Coronary artery (tissue), 2 donors: ENCODE measurements at regions not wholly inside any gene's neighbourhood (a gene's known extent, or its start where the extent isn't known, plus 50 kb on each side); places are given as distances from the start of the nearest gene placed in this dataset.
A peak's percentile ranks its signal among the peaks of the same experiment; 100 is the strongest.

ENCODE experiments used
- DNase-seq: peaks from one replicate; pipeline ENCODE4 v3.0.0-alpha.2; 2017; ENCODE audit warnings: low spot score
- H3K27ac ChIP-seq, 2 donors: fragments of 200-600 bp; sonication (generic); one replicate each; pipeline ENCODE4 v1.5.1; 2016 to 2019
- H3K4me3 ChIP-seq: fragments of 200-600 bp; sonication (generic); 2 replicates; pipeline ENCODE4 v1.5.1; 2016; ENCODE audit warnings: mild to moderate bottlenecking, moderate library complexity
- TF ChIP-seq, protein P1 (sequence below): fragments of 200-600 bp; sonication (generic); IDR thresholded peaks from one replicate; pipeline ENCODE4 v1.5.1; 2019; ENCODE audit warnings: antibody characterized with exemption

DNA sequence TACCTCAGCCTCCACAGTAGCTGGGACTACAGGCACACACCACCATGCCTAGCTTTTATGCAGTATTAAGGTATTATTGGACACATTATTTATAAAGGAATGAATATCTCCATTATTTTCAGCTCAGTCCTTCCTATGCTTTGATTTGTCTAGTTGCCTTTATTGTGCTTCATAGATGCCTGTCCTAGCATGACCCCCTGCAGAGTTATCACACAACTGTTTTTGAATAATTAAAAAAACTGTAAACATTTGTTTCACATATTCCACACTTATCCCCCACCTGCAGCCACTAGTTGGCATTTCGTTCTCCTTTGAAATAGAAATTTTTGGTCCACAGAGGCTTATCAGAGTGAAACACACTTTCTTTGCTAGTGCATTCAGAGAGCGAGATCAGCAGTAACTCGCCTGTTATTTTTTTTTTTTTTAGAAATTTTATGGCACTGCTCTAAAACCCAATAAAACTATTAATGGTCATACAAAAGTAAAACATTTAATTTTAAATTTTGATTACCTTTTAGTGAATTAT, 151.8 kb upstream of the RASA1 start:
- DNase-seq = no peak
- TF ChIP-seq, protein P1, sequence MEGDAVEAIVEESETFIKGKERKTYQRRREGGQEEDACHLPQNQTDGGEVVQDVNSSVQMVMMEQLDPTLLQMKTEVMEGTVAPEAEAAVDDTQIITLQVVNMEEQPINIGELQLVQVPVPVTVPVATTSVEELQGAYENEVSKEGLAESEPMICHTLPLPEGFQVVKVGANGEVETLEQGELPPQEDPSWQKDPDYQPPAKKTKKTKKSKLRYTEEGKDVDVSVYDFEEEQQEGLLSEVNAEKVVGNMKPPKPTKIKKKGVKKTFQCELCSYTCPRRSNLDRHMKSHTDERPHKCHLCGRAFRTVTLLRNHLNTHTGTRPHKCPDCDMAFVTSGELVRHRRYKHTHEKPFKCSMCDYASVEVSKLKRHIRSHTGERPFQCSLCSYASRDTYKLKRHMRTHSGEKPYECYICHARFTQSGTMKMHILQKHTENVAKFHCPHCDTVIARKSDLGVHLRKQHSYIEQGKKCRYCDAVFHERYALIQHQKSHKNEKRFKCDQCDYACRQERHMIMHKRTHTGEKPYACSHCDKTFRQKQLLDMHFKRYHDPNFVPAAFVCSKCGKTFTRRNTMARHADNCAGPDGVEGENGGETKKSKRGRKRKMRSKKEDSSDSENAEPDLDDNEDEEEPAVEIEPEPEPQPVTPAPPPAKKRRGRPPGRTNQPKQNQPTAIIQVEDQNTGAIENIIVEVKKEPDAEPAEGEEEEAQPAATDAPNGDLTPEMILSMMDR = no peak
- Histone ChIP-seq H3K27ac (no peak overlapping the region), H3K4me3 (no peak overlapping the region)

DNA sequence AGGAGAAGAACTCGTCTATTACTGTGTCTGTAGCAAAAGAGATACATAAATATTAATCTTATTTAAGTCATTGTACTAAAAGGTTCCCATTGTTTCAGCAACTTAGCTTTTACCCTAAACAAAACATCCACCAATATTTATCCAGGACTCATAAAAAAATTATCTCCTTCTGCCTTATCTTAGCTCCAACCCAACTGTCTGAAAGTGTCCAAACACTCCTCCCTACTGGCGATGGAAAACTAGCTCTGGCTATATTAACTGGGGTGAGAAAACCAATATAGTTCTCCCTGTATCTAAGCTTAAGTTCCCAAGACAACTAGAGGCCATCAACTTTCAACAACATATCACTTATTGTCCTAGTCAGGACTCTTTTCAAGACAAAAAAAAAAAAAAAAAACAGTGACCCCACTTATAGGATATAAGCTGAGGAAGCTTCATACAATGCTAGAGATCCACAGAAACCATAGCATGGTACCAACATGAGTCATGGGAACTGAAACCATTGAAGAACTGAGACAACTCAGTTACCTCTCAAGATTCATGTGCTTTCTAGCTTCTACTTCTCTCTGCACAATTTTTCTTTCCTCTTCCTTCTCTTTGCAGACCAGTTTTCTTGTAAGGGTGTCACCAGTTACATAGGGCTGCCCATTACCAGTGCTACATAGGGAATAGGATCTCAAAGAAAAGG, 150.7 kb upstream of the RASA1 start:
- DNase-seq = no peak
- Histone ChIP-seq H3K27ac (no peak overlapping the region), H3K4me3 (no peak overlapping the region)
- TF ChIP-seq, protein P1 = no peak

DNA sequence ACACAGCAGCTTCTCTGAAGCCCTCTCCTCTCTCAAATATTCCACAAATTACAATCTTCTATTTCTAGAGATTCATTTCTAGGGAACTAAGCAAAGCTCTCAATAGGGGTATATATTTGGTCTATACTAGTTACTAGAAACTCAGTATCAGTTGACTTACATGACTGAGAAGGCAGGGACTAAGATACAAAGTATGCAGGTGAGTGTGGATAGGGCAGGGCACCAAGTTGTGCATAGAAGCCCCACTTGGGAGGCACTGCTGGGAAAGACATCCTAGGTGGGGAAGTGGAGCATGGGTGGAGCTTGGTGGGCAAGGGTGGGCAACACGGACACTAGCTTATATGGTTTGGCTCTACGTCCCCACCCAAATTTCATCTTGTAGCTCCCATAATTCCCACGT, 148.1 kb upstream of the RASA1 start:
- no peak for DNase-seq
- TF ChIP-seq, protein P1 = no peak
- Histone ChIP-seq H3K4me3 (no peak overlapping the region), H3K27ac (no peak overlapping the region)

DNA sequence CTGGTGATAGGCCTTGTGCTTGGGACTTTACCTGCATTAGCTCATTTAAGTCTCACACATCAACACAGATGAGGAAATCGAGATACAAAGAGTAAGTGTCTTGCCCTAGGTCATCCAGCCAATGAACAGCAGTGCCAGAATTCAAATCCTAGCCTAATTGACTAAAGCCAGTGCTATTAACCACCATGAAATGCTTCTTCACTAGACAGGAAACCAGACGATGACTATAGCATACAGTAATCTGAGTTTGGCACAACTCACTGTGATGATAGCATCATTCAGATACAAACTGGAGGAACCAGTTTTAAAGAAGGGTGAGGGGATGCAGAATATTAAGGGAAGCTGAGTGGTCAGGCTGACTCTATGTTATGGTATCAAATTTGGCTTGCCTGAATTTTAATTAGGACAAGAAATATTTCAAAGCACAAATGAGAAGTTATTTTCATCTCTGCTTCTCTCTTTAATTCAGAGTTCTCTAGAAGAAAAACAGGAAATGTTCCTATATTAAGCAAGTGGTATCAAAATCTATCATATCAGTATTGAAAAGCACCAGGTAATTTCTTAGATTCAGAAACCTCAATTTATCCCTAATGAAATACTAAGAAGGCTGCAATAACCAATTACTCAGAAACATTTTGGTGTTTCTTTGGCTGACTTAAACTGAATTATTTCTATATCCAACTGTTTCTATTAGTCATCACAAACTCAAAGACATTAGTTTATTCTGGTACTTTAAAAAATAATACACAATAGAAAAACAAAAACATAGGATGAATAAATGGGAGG, 147.0 kb upstream of the RASA1 start:
- DNase-seq = no peak
- TF ChIP-seq, protein P1 = no peak
- no peak overlapping the region for H3K4me3 ChIP-seq
- H3K27ac ChIP-seq = peak overlapping the region; percentile 65 to 74

DNA sequence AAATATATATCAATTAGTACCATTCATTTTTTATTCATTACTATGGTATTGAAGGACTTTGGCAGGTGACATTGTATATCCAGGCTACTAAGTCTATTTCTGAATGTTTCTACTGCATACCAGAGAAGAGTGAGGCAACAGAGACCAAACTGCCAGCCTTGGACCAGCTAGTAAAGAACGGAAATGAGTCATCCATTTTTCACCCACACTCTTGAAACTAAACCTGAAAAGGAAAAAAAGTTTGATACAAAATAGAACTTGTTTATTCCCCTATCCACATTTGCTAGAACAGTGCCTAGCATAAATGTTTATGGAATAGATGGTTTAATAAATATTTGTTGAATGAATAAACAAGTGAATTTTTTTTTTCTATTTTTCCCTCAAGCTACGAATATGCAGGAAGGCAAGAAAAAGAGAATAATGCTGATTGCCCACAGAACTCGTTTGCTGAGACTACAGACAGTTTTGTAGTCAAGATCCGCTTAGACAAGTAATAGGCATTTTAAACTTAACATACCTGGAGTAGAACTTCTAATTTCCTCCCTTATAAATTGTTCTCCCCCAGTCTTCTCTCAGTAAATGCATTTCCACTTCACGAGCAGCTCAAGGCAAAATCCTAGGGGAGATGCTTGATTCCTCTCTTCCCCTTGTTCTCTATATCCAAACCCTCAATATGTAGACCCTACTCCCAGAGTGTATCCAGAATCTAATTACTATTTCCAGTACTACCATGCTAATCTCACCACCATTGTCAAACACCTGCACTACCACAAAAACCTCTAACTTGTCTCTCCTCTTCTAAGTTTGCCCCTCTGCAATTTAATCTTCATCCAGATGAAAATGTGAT, 146.2 kb upstream of the RASA1 start:
- DNase-seq = no peak
- TF ChIP-seq, protein P1 = no peak
- peak overlapping the region; percentile 65 to 74 for H3K27ac ChIP-seq
- H3K4me3 ChIP-seq = no peak overlapping the region

DNA sequence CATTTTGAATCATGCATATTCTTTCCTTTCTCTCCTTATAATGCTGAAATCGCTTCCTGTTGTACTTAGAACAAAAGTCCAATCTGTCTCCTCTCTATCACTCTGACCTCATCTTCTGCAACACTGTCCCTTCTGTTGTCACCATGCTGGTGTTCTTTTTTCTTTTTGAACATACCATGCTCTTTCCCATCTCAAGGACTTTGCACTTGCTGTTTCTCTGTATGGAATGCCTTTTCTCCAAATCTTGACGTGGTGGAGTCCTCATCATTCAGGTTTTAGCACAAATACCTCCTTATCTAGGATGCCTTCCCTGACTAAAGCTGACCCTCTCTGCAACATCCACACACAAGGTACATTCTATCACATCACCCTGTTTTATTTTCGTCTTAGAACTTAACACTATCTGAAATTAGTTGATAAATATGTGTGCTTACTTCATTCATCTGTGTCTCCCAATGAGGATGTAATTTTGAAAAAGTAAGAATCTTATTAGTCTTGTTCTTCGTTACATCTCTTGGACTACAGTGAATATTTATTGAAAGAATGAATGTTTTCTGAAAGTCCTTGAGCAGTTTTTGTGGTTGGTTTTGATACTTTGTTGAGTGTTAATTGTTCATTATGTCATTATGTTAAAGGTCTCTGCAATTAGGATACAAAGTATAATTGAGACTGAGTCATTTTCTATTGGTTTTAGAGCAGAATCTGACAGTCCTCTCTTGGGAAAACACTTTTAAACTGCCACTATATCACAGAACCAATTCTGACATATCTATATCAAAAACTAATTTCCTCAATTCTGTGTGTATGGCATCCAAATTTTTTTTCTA, 145.3 kb upstream of the RASA1 start:
- TF ChIP-seq, protein P1 = no peak
- Histone ChIP-seq H3K4me3 (no peak overlapping the region), H3K27ac (peak overlapping the region in 1 of 2 donors; percentile 74)
- no peak for DNase-seq
